Activated CD4-positive, alpha-beta T cell treated with anti-CD3 and anti-CD28 coated beads for 4 hours (primary cell): ENCODE measurements at regions not wholly inside any gene's neighbourhood (a gene's known extent, or its start where the extent isn't known, plus 50 kb on each side); places are given as distances from the start of the nearest gene placed in this dataset.

Experiments
- DNase-seq, 2 donors: peaks; one replicate each; pipeline ENCODE4 v3.0.0-alpha.2; 2020

GRCh38 chr2:56444339-56444738 lies 260.5 kb downstream of the CCDC85A start:
- no peak for DNase-seq

- DNase-seq = no peak
Observed at GRCh38 chr2:56448403-56449001, 264.7 kb downstream of the CCDC85A start.

- DNase-seq = no peak
Observed at GRCh38 chr2:56449002-56449431, 265.2 kb downstream of the CCDC85A start.

GRCh38 chr2:56449449-56449860 lies 265.7 kb downstream of the CCDC85A start:
- no peak for DNase-seq

GRCh38 chr2:56450047-56450446 lies 266.3 kb downstream of the CCDC85A start:
- no peak for DNase-seq

- DNase-seq = no peak
Observed at GRCh38 chr2:56450772-56451171, 267.0 kb downstream of the CCDC85A start.

- DNase-seq = no peak
Observed at GRCh38 chr2:56455642-56456041, 271.9 kb downstream of the CCDC85A start.

GRCh38 chr2:56456791-56457190 lies 273.0 kb downstream of the CCDC85A start:
- no peak for DNase-seq

GRCh38 chr2:56460508-56460907 lies 276.7 kb downstream of the CCDC85A start:
- DNase-seq = no peak

- no peak for DNase-seq
Observed at GRCh38 chr2:56464066-56464465, 280.3 kb downstream of the CCDC85A start.

- no peak for DNase-seq
Observed at GRCh38 chr2:56464613-56465012, 280.8 kb downstream of the CCDC85A start.

- DNase-seq = no peak
Observed at GRCh38 chr2:56465491-56465890, 281.7 kb downstream of the CCDC85A start.

- no peak for DNase-seq
Observed at GRCh38 chr2:56473524-56473923, 289.7 kb downstream of the CCDC85A start.

GRCh38 chr2:56474412-56475158 lies 290.8 kb downstream of the CCDC85A start:
- DNase-seq = no peak

- no peak for DNase-seq
Observed at GRCh38 chr2:56475191-56475590, 291.4 kb downstream of the CCDC85A start.

- no peak for DNase-seq
Observed at GRCh38 chr2:56476509-56477071, 292.8 kb downstream of the CCDC85A start.

GRCh38 chr2:56478027-56478426 lies 294.2 kb downstream of the CCDC85A start:
- no peak for DNase-seq

GRCh38 chr2:56483081-56483480 lies 299.3 kb downstream of the CCDC85A start:
- no peak for DNase-seq

GRCh38 chr2:56484906-56485305 lies 301.1 kb downstream of the CCDC85A start:
- no peak for DNase-seq

- no peak for DNase-seq
Observed at GRCh38 chr2:56500317-56500716, 316.5 kb downstream of the CCDC85A start.

GRCh38 chr2:56502616-56503015 lies 318.8 kb downstream of the CCDC85A start:
- no peak for DNase-seq

GRCh38 chr2:56505885-56506284 lies 322.1 kb downstream of the CCDC85A start:
- DNase-seq = no peak

- no peak for DNase-seq
Observed at GRCh38 chr2:56508662-56509061, 324.9 kb downstream of the CCDC85A start.

- DNase-seq = no peak
Observed at GRCh38 chr2:56510610-56511009, 326.8 kb downstream of the CCDC85A start.
